C4-2B (cell line): ENCODE measurements at regions not wholly inside any gene's neighbourhood (a gene's known extent, or its start where the extent isn't known, plus 50 kb on each side); places are given as distances from the start of the nearest gene placed in this dataset.

Source experiments
- CTCF ChIP-seq: fragments of 450-650 bp; conservative IDR thresholded peaks from 2 replicates; pipeline ENCODE4 v1.5.1; 2017; ENCODE audit warnings: mild to moderate bottlenecking
- ZFX ChIP-seq: fragments of 450-650 bp; IDR thresholded peaks from 2 replicates; pipeline ENCODE4 v1.6.1; 2017

GRCh38 chr10:105885495-105885894, 1244.4 kb downstream of the SORCS3 start:
- TF ChIP-seq CTCF (no peak), ZFX (no peak)
